ENCODE measurements at regions not wholly inside any gene's neighbourhood (a gene's known extent, or its start where the extent isn't known, plus 50 kb on each side); places are given as distances from the start of the nearest gene placed in this dataset.

DNA sequence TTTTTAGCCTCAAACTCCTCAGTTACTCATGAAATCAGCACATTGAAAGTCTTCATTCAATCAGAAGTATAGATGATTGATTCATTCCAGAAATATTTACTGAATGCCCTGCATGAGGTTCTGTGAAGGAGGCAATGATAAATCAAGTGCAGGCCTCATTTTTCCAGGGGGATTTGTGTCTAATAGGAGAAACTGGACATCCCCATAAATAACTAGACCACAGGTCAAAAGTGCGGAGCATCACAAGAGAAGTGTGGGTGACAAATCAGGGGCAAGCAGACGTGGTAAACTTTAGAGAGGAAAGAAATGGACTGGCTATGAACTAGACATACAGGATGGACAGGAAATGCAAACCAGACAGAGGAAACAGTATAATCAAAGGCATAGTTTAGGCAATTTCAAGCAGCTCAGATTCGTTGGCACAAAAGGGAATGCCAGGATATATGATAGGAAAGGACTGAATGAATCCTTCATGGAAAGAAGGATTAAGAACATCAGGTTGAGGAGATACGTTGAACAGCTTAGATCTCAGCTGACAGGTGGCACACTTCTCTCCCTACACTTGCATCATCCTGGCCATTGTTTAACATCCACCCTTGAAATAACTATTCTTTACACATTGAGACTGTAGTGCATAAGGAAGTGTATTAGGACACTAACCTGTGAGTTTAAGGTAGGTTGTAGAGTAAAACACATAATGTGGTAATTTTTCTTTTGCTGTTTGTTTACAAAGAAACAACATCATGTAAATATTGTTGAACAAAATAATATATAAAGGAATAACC lies 69.6 kb upstream of the RASGEF1B start:
- H3K4me1 Mint-ChIP-seq, result peaks cover 0 to 14% of the 10 kb centered on the region in 2 donors
- intact Hi-C loops (cut with micrococcal nuclease), result no loop called here
- H3K4me3 ChIP-seq (ENCODE audit: low read length), result no peak overlapping the region
- H3K27ac ChIP-seq (ENCODE audit: low read length), result no peak overlapping the region
- H3K27ac Mint-ChIP-seq, result no peak overlapping the region
- H3K4me1 ChIP-seq (ENCODE audit: control insufficient read depth, insufficient read depth, low read length), result no peaks in the 10 kb centered on the region
- no peaks in the 10 kb centered on the region for H3K9me3 ChIP-seq (ENCODE audit: control insufficient read depth, insufficient read depth, low read length)
- H3K27me3 ChIP-seq (ENCODE audit: control insufficient read depth, insufficient read depth, low read length), result no peaks in the 10 kb centered on the region
- no peak for DNase-seq
- H3K9me3 Mint-ChIP-seq, result peaks cover 6 to 8% of the 10 kb centered on the region in 2 donors
- peaks cover 0 to 8% of the 10 kb centered on the region in 2 donors for H3K27me3 Mint-ChIP-seq (ENCODE audit: low read depth in 2 of 2)
- ATAC-seq, result no peak
- no peaks in the 10 kb centered on the region for H3K36me3 ChIP-seq (ENCODE audit: control insufficient read depth, insufficient read depth, low read length)
- TF ChIP-seq, protein P1, sequence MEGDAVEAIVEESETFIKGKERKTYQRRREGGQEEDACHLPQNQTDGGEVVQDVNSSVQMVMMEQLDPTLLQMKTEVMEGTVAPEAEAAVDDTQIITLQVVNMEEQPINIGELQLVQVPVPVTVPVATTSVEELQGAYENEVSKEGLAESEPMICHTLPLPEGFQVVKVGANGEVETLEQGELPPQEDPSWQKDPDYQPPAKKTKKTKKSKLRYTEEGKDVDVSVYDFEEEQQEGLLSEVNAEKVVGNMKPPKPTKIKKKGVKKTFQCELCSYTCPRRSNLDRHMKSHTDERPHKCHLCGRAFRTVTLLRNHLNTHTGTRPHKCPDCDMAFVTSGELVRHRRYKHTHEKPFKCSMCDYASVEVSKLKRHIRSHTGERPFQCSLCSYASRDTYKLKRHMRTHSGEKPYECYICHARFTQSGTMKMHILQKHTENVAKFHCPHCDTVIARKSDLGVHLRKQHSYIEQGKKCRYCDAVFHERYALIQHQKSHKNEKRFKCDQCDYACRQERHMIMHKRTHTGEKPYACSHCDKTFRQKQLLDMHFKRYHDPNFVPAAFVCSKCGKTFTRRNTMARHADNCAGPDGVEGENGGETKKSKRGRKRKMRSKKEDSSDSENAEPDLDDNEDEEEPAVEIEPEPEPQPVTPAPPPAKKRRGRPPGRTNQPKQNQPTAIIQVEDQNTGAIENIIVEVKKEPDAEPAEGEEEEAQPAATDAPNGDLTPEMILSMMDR (IDR thresholded peaks at IDR 0.05), result no peak
- 61% methylated on average over 3 of the region's 4 CpGs for WGBS (ENCODE audit: insufficient coverage)
- H3K4me3 Mint-ChIP-seq, result no peak overlapping the region
- peaks cover 13% of the 10 kb centered on the region for H3K36me3 Mint-ChIP-seq

DNA sequence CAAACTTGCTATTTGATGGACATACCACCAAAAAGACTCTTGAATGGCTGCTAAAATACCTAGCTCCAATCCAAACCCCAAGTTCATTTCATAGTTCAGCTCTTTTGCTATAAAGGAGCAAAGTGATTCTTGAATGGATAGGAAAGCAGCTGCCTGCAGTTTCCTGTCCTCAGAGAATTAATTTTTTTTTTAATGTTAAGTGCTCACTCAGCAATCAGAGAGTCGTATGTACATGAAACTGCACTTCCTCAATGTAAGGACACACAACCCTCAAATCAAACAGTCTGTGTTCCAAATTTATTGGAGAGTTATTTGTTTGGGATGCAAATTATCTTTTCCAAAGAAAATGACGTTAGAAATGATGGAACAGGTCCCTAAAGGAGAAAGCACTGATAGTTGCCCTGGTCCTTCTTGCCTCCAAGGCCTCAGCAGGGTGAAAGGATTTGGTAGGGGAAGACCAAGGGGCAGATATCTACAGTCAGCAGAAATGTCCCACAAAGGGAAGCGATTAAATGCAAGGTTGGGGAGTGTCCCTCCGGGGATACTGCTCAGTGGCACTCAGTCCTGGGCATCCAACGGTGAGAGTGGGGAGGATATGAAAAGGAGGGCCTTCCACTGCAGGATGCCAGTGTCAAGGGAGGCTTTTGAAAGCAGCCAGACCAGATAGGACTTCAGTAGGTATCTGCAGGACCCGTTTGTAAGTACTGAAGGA lies 67.2 kb upstream of the RASGEF1B start:
- Mint-ChIP-seq H3K4me1 (peaks cover 0 to 14% of the 10 kb centered on the region in 2 donors), H3K4me3 (no peak overlapping the region), H3K36me3 (peaks cover 13% of the 10 kb centered on the region), H3K27ac (no peak overlapping the region), H3K27me3 (ENCODE audit: low read depth in 2 of 2) (peaks cover 0 to 8% of the 10 kb centered on the region in 2 donors), H3K9me3 (peaks cover 6 to 8% of the 10 kb centered on the region in 2 donors)
- Histone ChIP-seq H3K27me3 (ENCODE audit: control insufficient read depth, insufficient read depth, low read length) (no peaks in the 10 kb centered on the region), H3K4me3 (ENCODE audit: low read length) (no peak overlapping the region), H3K4me1 (ENCODE audit: control insufficient read depth, insufficient read depth, low read length) (no peaks in the 10 kb centered on the region), H3K36me3 (ENCODE audit: control insufficient read depth, insufficient read depth, low read length) (no peaks in the 10 kb centered on the region), H3K9me3 (ENCODE audit: control insufficient read depth, insufficient read depth, low read length) (no peaks in the 10 kb centered on the region), H3K27ac (ENCODE audit: low read length) (no peak overlapping the region)
- DNase-seq, result no peak
- no peak for ATAC-seq
- TF ChIP-seq, protein P1 (IDR thresholded peaks at IDR 0.05), result no peak
- intact Hi-C loops (cut with micrococcal nuclease), result no loop called here
- WGBS (ENCODE audit: insufficient coverage), result 57% methylated on average over 5 of the region's 6 CpGs

DNA sequence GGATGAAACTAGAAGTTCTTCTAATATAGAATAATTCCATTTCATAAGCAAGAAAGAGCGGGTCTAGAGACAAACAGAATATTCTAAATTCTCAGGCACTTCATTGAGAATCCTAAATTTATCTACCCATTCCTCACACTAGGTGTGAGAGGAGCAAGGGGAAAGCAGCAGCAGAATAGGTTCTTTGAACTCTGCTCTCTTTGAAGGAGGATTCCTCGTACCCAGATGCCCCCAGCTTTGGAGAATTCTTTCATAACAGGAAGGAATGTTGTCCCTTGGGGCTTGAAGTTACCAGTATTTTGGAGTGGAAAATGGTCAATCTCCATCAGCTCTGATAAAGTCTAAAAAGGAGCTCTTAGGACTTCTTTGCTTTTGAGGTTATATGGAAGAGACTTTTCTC lies 59.7 kb upstream of the RASGEF1B start:
- H3K27ac ChIP-seq (ENCODE audit: low read length), result no peak overlapping the region
- TF ChIP-seq, protein P1 (IDR thresholded peaks at IDR 0.05), result no peak
- Mint-ChIP-seq H3K27ac (no peak overlapping the region), H3K27me3 (ENCODE audit: low read depth in 2 of 2) (no peaks in the 10 kb centered on the region), H3K36me3 (no peaks in the 10 kb centered on the region), H3K4me3 (no peak overlapping the region), H3K9me3 (no peaks in the 10 kb centered on the region), H3K4me1 (peaks cover 8 to 16% of the 10 kb centered on the region in 2 donors)
- no peaks in the 10 kb centered on the region for H3K27me3 ChIP-seq (ENCODE audit: control insufficient read depth, insufficient read depth, low read length)
- WGBS (ENCODE audit: insufficient coverage), result 93% methylated on average over 1 of the region's 2 CpGs
- DNase-seq (no peak), ATAC-seq (no peak)
- no peak overlapping the region for H3K4me3 ChIP-seq (ENCODE audit: low read length)
- no peaks in the 10 kb centered on the region for H3K36me3 ChIP-seq (ENCODE audit: control insufficient read depth, insufficient read depth, low read length)
- H3K4me1 ChIP-seq (ENCODE audit: control insufficient read depth, insufficient read depth, low read length), result no peaks in the 10 kb centered on the region
- intact Hi-C loops (cut with micrococcal nuclease), result no loop called here
- peaks cover 17% of the 10 kb centered on the region for H3K9me3 ChIP-seq (ENCODE audit: control insufficient read depth, insufficient read depth, low read length)

Data from natural killer cell (primary cell).